NCI-H2227 treated with DMSO at 0.1 percent for 48 hours (cell line): ENCODE measurements at regions not wholly inside any gene's neighbourhood (a gene's known extent, or its start where the extent isn't known, plus 50 kb on each side); places are given as distances from the start of the nearest gene placed in this dataset.
"Not testable (repeated sequence)": the region's sequence is repeated elsewhere in the genome, so short reads cannot be mapped to it uniquely, and the experiment has no call there.

ENCODE experiments used
- DNase-seq: peaks from one replicate; lab custom pipeline; 2025; lab: John Stamatoyannopoulos, UW

DNA sequence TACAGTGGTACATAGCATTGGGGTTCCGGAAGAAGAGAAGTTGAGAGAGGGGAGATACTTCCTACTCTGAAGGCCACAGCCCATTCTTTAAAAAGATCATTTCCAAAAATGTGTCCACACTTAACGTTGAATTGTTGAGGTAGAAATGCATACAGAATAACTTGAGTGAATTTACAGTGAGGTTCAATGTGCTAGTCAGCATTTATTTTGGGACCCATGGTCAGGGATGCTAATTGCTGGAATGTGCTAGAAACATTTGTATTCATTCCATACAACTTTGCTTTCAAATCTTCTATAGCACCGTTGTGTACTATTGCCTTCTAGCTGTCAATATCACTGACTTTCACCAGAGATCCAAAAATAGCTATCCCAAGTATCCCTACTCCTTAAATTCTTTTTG, 325.9 kb downstream of the SATB2 start:
- DNase-seq: no peak

DNA sequence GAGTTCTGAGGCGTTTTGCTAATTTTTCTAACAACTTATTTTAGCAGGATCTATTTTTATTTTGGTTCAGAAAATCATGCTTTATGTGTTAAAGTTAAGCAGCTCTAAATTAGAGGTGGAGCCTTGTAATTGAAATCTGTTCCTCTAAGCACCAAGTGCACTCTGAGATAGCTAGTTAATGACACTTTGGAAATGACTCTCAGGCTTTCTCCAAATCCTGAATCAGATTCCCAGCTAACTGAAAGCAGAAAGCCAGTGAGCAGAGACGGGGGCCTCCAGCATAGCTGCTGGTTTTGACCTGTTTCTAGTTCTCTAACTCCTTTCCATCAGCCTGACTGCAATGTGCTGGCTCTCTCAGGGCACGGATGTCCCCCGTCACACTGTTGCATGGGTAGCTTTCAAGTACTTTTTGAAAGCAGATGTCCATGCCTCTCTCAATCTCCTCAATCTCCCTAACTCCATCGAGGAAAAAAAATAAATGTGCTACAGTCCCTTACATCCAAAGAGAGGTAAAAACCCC, 326.5 kb downstream of the SATB2 start:
- no peak for DNase-seq

DNA sequence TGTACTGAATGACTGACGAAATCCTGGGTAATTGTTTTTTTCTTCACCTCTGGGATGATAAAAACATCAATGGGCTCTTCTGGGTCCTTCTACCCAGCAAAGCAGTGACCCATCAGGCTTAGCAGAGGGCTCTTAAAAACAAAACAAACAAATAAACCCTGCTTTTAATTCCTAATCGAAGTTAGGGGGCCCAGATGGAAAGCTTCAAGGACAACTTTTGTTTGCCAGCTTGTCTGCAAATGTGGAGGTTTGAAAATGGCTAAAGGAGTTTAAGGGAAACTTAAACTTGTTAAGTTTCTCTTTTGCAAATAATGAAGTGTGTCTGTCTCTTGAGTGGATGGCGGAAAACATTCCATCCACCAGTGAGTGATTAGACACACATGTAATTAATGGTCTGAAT, 327.2 kb downstream of the SATB2 start:
- no peak for DNase-seq

DNA sequence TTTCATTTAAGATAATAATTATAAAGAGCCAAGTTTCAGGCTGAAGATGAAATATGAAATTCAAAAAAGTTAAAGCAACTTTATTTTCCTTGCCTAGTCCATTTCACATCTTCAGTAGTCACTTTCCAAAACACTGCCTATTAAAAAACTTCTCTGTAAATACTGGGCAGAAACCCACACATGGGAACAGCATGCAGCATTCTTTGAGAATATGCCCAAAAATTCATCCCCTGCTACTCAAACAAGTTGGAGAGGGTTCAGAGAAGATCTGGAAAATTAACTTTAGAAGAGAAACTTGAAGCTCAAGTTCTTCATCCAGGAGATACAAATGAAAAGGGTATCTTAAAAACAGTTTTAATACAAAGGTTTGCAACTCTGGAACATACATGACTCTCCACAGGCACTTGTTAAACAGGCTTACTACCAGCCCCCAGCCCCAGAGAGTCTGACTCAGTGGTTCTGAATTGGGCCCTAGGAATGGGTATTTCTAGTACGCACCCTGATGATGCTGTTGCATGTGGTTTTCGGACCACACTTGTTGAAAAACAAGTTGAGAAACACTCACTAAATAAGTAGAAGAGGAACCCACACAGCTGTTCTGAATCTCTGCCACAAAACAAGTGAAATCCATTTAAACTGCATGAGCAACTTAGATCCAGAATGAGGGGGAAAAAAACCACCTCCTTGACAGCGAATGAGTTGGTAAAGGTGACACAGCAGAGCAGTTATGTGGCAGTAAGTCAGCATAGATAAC, 329.1 kb downstream of the SATB2 start:
- DNase-seq: no peak

GRCh38 chr2:199119796-199120195, 337.9 kb downstream of the SATB2 start:
- DNase-seq: no peak

DNA sequence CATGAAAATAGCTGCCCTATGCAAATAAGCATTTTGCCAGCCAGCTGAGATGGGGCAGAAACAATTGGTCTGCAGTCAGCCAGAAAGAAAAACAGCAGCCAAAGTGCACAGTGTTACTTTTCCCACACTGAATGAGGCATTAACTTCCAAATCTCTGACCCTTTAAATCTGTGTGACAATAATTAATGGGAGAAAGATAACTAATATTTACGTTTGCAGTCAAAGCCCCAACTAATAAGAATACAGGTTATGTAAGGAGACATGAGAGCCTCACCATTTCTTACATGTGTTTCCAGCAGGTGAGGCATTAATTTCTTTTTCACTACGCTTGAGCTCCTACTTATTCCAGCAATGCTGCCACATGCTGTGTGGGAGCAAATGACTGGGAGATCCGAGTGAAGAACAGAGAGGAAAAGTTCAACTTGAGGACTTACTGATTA, 339.0 kb downstream of the SATB2 start:
- no peak for DNase-seq

DNA sequence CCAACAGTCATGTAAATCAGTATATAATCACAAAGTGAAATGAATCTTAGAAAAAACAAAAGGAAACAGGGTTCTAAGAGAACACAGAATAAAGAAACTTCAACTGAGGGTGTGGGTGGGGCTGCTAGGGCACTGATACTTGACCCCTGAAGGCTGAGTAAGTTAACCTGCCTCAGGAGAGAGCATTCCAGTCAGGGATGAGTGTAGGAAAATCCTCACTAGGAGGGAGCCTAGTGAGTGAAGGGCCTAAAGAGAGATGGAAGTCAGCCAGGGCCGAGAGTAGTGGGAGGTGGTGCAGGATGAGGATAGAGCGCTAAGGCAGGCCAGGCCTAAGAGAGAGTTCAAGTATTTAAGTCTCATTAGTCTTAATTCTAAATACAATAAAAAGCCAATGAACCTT, 342.6 kb downstream of the SATB2 start:
- no peak for DNase-seq

- DNase-seq: no peak
Measured at GRCh38 chr2:199113111-199113510, 344.6 kb downstream of the SATB2 start.

DNA sequence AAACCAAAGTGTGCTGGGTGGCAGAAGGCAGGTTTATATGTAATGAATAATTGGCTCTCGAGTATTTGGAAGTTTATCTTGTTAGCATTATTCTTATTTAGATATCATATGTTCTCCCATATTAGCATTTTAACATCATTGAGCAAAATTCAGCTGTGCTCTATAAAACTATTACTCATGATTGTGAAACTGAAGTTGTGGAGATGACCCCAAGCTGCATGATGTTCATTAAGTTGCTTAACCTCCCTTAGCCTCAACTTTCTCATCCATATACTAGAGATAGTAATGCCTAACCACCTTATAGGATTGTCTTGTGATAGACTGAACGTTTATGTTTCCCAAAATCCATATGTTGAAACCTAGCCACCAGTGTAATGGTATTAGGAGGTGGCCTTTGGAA, 346.3 kb downstream of the SATB2 start:
- no peak for DNase-seq

GRCh38 chr2:199108056-199108455, 349.7 kb downstream of the SATB2 start:
- no peak for DNase-seq

- DNase-seq: no peak
Measured at GRCh38 chr2:199105826-199106225, 351.9 kb downstream of the SATB2 start.

- DNase-seq: no peak
Measured at GRCh38 chr2:199101487-199101886, 356.3 kb downstream of the SATB2 start.

DNA sequence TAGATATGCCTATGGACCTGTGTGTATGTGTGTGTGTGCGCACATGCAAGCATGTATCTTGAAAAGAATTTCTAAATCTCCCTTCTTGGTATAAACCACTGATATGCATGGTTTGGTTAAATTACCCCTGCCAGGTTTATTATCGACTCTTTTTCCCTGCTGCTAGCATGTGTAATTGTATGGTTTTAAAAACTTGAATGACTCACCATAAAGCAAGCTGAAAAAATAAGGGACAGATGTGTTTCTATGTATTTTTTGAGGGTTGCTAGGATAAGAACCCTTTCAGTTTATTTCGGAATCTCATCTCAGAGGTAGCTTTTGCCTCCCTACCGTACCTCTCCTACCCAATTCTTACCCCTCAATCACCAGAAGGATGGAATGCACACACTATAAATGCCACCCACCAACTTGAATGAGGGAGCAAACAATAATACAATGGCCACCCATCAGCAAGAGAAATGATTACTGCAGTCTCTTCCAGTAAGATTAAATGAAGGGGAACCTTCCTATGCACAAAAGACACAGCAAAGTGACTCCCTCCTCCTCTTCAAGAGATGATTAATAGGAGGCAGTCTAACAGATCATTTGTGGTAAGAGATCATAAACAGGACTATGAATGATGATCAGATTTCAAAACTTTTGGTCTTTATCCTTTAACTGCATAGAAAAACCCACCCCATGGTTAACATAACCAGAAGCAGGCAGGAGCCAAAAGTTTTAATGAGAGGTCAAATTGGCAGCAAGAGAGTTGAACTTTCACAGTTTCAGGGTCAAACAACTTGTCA, 357.2 kb downstream of the SATB2 start:
- peak; percentile 91 for DNase-seq

GRCh38 chr2:199092419-199092818, 365.3 kb downstream of the SATB2 start:
- DNase-seq: no peak

DNA sequence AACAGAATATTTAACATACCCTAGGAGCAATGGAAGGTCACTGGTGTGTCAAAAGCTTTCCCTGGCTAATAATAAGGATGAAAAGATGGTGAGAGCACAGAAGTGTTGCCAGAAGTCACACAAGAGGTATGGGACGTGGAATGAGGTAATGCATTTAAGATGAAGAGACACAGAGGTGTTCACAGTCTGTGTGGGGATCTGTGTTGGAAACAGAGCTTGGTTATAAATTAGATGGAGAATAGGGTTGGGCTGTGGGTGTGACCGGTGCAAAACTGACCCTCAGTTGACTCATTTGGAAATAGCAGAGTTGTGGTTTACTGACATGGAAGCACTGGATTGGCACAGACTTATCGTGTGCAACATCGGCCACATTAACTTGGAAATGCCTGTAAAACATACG, 372.5 kb downstream of the SATB2 start:
- no peak for DNase-seq

- DNase-seq: no peak
Measured at GRCh38 chr2:199070322-199070949, 387.3 kb downstream of the SATB2 start.

DNA sequence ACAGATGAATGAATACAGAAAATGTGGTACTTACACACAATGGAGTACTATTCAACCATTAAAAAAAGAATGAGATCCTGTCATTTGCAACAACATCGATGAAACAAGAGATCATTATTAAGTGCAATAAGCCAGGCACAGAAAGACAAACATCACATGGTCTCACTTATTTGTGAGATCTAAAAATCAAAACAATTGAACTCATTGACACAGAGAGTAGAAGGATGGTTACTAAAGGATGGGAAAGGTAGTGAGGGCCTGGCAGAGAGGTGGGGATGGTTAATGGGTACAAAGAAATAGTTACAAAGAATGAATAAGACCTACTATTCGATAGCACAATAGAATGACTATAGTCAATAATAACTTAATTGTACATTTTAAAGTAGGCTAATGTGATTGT, 393.5 kb downstream of the SATB2 start:
- DNase-seq: no peak

- DNase-seq: no peak
Measured at GRCh38 chr2:199057936-199058335, 399.8 kb downstream of the SATB2 start.

- no peak for DNase-seq
Measured at GRCh38 chr2:199055336-199055735, 402.4 kb downstream of the SATB2 start.

GRCh38 chr2:199042660-199043379, 414.9 kb downstream of the SATB2 start:
- no peak for DNase-seq

DNA sequence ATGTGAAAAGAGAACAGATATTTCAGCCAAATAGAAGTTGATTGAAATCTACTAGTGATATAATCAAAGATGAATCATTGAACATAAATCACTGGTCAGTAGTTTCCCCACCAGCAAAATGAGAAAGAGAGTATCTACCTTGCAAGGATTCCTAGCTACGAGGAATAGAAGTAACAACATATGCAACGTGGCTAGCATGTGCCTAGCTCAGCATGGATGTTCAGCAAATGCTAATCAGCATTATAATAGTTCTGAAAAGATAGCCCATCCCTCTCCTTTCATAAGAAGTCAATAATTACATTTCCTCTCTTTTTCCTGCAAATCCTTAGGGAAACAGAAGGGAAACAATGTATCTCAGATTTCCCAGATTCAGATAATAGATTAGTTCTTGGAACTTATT, 417.2 kb downstream of the SATB2 start:
- DNase-seq: no peak

DNA sequence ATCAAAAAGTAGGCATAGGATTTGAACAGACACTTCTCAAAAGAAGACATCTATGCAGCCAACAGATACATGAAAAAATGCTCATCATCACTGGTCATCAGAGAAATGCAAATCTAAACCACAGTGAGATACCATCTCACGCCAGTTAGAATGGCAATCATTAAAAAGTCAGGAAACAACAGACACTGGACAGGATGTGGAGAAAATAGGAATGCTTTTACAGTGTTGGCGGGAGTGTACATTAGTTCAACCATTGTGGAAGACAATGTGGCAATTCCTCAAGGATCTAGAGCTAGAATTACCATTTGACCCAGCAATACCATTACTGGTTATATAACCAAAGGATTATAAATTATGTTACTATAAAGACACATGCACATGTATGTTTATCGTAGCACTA, 424.0 kb downstream of the SATB2 start:
- not testable (repeated sequence) for DNase-seq
